GM19467 (cell line): ENCODE measurements at regions not wholly inside any gene's neighbourhood (a gene's known extent, or its start where the extent isn't known, plus 50 kb on each side); places are given as distances from the start of the nearest gene placed in this dataset.
"Not testable (repeated sequence)": the region's sequence is repeated elsewhere in the genome, so short reads cannot be mapped to it uniquely, and the experiment has no call there.

Source experiments
- ATAC-seq: cut with Tn5 transposase; IDR thresholded peaks from one replicate; pipeline ENCODE4 v1.9.1; 2021; ENCODE audit warnings: mild to moderate bottlenecking, moderate library complexity; ENCODE audit not compliant: unreplicated experiment

DNA sequence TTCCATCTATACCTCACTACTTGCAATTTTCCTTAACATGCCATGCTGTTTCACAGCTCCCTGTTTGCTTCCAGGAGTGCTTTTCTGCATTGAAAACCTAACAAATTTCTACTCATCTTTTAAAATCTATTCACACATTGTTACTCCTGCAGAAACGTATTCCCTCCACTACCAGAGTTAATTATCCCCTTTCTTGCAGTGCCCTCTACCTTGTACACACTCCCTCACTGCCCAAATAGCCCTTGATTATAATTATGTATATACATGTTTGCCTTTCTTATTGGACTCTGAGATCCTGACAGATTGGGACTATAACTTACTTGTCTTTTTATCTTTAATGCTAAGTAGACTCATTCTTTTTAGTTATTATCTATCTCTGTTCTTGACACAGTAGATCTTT lies 325.0 kb downstream of the OXSM start:
- ATAC-seq = no peak

DNA sequence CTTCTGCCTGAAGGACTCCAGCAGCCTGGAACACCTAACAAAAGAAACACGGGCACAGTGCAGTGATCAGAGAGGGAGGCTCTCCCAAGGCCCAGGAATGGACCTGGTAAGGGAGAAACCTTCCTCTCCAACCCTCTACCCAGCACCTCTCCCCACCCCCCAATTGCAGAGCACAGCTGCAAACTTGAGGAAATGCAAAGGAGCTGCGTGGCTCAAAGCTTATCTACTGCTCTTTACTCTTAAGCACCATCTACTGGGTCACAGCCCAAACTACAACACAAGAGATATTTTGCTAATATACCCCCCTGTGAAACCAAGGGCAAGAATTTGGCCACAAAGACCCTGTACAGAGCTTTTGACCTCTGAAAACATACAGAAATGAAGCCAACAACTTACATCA lies 328.3 kb downstream of the OXSM start:
- ATAC-seq = no peak

DNA sequence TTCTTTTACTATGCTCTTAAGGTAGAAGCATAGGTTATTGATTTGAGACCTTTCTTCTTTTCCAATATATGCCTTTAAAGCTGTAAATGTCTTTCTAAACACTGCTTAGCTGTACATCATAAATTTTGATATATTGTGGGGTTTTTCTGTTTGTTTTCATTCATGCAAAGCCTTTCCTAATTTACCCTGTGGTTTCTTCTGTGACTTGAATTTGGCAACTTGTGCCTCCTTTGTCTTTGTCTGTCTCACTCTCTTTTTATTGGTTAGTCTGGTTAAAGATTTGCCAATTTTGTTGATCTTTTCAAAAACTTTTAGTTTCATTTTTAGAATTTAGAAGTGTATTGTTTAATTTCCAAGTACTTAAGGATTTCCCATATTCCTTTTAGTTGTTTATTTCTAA lies 343.1 kb downstream of the OXSM start:
- ATAC-seq = no peak

DNA sequence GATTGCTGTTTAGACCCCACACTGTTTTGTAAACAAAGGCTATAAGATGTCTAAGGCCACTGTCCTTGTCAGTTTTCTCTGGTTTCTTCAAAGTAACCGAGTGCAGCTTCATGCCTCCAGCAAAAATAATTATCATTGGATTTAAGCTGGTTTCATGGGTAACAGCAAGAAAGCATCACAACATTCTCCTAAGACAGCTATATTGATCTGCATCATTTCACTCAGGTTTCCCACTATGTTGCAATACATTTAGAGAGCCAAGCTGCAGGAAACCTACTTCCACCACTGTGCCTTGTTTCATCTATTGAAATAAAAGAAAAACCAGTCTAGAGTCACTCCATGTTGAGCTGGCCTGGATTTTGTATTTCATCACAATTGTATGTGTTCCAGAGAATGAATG lies 351.4 kb downstream of the OXSM start:
- ATAC-seq = no peak

DNA sequence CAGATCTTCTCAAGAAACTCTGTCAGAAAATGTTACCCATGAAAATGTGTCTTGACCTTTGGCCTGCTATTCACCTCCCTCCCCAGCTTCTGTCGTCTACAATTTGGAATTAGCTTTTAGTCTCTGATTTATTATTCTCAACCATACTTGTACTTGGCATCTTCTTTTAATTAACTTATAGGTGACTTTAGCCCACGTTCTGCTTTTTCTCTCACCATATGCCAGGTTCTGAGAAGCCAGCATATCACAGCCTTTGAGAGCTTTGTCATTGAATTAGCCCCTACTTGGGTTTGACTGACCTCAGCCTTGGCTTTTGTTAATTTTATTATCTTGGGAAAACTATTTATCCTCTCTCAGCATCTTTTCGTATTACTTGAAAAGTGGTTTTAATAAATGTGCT lies 355.9 kb downstream of the OXSM start:
- ATAC-seq = no peak

DNA sequence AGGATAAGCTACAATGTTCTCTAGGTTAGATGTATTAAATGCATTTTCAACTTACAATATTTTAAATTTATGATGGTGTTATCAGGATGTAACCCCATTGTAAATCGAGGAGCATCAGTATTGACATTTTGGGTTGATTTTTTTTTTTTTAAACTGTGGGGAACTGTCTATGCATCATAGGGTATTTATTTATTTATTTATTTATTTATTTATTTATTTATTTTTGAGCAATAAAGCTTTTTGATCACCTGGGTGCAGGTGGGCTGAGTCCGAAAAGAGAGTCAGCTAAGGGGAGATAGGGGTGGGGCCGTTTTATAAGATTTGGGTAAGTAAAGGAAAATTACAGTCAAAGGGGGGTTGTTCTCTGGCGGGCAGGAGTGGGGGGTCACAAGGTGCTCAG lies 367.5 kb downstream of the OXSM start:
- ATAC-seq = not testable (repeated sequence)

DNA sequence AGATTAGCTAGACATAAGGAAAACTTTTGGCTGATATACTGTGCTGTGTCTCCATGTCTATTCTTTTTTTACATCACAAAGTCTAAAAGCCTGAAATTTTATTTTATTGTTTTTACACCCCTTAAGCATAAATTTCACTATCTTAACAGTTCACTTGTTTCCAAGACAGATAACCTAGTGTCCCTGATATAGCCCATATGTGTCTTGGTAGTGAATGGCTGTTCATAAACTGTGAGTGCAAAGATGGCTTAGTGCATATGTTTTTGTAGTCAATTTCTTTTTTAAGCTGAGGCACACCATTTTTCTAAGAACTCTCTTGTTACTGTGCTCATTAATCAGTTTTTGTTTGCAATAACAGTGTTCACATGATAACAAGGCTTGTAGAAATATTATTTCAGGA lies 381.1 kb downstream of the OXSM start:
- ATAC-seq = no peak

DNA sequence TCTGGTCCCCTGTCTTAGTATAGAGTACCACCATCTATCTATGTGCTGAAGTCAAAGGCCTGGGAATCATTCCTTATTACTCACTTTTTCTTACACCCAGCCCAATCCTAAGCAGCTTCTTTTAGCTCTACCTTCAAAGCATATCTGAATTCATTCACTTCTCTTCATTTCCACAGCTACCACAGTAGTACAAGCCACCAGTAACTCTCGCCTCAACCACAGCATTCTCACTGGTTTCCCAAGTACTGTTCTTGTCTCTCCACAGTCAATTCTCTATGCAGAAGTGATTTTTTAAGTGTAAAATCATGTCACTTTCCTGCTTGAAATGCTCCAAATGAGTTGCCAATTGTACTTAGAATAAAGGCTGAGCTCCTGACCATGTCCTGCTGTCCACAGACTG lies 401.7 kb downstream of the OXSM start:
- ATAC-seq = no peak

DNA sequence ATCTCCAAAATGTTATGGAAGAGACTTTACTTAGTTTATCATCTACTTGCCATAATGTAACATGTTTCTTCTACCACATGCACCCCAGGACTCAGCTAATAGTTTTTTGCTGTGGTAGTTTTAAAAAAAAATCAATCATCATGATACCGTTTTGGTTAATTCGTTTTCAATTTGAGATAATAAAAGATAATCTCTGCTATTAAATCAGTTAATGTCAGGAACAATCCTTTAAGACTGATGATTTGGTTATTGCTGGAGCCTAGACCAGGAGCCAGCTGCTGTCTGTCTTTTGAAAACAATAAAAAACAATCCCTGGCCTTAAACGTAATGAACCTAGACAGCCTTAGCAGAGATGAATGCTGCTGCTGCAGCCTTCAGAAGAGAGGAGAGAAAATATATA lies 403.7 kb downstream of the OXSM start:
- no peak for ATAC-seq

DNA sequence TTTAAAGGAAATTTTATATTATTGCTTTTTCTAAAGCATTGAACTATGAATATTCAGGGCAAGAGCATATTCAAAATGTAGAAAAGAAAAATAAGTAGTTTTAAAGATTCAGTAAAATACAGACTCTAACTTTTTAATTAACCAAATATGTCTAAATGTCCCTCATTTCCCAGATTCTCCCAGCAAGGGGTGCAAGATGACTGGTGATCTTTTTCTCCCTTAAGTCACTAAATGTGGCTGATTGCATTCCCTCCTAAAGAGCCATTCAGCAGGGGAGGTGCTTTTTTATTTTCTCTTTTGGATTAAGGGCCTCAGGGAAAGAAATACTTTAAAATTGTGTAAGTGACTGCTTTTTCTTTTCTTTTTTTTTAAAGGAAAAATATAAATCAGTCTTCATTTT lies 406.9 kb downstream of the OXSM start:
- no peak for ATAC-seq

DNA sequence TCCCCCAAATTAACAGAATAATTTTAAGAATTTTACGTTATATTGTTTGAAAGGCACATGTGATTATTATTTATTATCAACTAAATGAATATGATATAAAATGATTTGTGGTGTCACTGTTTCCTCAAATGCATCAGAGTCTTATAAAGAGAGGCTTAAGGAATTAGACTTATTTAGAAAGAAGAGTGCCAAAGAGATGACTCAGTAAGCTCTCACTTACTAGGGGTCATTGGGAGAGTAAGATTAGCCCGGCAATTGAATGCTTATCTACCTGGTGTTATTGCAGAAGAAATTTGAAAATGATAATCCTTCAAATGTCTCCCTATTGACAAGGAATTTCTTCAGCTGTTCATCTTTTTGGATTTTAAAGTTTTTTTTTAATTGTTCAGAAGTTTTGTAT lies 408.7 kb downstream of the OXSM start:
- ATAC-seq = no peak

DNA sequence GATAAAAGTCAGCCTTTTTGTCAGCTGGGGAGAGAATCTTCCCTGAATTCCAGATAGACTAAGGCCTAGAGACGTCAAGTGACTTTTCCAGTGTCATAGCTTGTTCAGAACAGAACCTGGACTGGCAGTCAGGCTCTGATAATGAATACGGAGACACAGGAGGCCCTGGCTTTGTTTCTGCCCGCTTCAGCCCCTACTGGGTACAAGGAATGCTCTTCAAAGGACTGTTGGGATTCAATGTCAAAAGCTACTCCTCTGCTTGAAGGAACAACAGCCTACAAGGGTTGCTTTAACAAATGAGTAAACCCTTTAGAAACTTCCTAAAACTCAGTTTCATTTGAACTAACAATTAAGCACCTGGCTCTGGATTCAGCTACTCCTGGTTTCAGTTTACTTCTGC lies 412.3 kb downstream of the OXSM start:
- no peak for ATAC-seq

DNA sequence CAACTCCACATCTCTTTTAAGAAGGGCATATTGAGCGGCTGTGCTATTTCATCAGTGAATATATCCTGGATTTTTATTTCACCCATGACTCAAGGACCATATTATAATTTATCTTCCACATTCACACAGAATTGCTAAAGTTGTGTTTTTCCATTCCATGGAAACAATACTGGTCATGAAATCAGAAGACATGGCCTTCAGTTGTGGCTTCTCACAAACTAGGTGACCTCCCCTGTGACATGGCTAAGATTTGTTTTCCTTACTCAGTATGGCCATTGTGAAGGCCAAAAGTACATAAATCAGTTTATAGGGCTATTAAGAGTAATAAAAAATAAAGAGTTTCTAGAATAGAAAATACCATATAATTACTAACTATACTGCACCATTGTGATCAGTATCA lies 415.6 kb downstream of the OXSM start:
- ATAC-seq = no peak

DNA sequence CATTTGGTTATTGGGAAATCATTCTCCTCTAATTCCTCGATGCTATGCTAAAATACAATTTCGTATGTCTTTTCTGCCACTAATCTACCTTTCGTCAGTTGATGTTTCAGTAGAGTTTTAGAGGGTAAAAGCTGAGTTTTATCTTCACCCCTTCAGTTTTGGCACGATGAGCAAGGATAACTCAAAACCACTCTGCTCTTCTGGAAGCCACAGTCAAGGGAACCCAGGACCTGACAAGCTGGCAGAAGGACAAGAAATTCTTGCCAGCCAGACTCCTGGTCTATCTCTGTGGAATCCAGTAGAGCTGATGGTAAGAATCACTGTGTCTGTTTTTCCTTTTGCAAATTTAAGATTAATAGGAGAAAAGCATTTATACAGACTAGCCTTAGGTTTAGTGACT lies 414.4 kb upstream of the LRRC3B start:
- no peak for ATAC-seq

DNA sequence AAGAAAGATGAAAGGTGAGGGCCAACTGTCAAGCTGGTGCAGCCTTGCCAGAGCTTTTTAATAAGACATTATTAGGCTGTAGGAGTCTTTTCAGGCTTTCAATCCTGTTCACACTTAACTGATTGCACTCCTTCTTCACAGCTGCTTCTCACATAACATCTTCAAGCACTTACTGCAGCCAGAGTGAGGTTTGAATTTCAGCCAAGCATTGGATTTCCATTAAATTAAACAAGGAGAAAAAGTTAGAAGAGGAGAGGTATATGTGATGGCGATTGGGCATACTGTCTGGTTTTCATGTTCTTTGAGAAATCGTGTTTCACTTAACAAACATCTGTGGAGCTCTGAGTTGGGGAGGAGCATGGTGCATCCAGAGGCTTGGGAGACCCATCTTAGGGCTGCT lies 392.8 kb upstream of the LRRC3B start:
- no peak for ATAC-seq

DNA sequence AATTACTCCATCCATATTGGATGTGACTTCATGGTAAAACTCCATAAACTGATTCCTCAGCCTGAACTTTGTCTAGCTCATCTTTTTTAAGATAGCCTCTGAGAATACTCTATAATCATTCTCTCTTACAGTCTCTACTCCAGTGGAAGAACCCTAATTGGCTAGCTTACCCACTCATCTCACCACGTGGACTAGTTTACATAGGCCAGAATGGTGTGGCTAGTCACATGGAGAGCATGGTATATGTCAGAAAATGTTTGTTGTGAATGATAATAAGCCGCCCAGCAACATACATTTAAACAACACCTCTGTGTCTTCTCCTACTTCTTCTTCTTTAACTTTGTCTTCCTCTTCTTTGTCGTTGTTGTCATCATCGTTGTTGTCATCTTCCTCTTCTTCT lies 389.2 kb upstream of the LRRC3B start:
- ATAC-seq = no peak

DNA sequence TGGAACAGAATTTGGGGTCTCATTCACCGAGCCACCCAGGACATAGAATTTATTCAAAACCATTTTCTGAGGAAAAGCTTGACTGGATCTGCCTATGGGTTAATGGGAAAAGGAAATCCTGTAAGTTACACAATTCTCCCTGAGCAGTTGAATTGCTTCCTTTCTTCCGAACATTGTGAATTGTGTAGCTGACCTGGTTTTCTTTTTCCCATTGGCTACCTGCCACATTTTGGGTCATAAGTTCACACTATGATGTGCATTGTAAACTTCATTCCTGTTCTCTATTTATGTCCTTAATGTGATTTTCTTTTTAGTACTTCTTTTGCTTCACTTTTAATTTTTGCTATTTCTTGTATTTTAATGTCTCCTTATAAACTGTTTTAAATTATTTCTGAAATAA lies 386.0 kb upstream of the LRRC3B start:
- no peak for ATAC-seq

DNA sequence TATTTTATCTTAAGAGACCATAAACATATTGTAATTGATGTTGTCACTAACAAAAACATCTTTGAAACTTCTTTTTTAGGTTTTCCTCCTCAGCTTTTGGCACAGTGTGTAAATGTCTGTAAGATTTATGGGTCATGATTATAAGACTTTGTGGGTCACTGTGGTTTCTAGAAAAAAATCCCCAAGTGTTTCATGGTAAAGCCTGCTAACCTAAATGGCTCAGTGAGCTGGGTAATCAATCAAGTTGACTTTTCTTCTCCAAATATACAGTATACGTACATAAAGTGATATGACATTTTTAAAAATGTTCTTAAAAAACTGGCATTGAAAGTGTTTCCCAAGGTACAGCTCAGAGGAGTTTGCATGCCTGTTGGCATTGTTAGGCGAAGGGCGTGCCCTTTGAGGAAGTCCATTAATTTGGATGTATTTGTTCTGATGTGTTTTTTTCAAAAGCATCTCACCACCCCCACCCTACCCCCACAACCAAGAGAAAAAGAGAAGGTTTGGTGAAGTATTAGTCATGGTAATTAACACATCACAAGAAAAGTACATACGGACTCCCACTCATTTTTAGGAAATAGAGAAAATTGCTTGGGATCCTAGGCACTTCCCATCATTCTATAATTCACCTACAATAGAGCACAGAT lies 385.4 kb upstream of the LRRC3B start:
- ATAC-seq = no peak

DNA sequence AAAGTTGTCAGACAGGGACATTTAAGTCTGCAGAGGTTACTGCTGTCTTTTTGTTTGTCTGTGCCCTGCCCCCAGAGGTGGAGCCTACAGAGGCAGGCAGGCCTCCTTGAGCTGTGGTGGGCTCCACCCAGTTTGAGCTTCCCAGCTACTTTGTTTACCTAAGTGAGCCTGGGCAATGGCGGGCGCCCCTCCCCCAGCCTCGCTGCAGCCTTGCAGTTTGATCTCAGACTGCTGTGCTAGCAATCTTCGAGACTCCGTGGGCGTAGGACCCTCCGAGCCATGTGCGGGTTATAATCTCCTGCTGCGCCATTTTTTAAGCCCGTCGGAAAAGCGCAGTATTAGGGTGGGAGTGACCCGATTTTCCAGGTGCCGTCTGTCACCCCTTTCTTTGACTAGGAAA lies 378.0 kb upstream of the LRRC3B start:
- ATAC-seq = not testable (repeated sequence)

DNA sequence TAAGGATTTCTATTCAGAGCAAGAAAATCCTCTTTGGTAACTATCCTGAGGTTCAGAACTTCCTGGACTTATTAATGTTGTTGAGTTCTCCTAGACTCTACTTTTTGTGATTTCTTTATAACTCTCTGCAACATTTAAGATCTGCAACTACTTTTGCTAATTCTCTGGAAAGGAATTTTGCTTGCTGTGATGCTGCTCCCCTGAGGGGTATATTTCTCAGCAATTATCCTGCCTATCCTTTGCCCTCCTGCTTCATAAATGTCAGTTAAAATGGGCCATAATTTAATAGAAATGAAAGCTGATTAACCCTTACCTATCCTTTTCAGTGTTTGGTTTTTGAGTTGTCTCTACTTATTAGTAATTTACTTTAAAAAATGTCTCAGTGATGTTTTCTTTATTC lies 377.3 kb upstream of the LRRC3B start:
- no peak for ATAC-seq

DNA sequence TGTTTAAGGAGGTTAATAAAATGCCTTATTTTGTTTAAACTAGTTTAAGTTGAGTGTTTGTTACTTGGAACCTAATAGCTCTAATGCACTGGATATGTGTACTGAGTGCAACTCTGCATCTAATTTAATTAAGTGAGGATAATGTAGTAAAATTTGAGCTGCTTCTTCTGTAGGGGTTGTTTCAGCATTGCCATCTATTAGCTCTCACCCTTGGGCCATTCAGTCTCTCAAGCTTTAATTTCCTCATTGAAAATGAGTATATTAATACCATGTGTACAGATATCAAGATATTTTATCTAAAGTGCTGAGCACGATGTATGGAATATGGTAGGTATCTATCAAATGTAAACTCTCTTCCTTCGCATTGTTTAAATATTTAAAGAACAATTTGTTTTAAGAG lies 375.7 kb upstream of the LRRC3B start:
- no peak for ATAC-seq

DNA sequence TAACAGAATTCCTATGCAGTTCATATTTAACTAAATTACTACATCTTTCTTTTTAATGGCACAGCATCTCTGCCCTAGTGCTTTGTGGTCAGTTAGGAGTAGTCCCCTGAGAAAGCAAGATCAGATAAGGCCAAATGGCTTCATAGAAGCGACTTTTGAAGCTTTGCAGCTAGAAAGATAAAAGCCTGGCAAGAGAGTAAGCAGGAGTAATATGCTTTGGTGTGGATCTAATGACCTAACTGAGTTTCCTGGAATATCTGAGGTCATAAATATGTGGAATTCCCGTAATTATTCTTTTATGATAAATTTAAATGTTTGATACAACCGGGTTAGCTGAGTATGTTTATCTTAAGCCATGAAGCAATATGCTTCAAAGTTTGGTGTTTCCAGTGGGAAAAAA lies 374.9 kb upstream of the LRRC3B start:
- ATAC-seq = no peak

DNA sequence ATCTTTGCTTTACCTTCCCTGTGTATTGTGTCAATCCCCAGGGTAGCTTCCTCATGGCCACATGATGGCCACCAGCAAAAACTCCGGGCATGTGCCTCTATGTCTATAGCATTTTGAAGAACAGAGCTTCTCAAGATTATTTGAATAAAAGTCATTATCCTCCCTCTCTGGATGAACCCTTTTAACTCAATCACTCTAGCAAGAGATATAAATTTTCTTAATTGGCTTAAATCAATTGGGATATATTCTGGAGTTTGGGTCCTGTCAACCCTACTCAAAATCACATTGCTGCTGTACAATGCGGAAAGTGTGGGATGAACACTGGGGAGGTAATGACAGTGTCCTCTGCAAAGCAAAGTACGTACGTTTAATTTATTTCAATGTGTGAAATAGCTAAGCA lies 370.6 kb upstream of the LRRC3B start:
- no peak for ATAC-seq

DNA sequence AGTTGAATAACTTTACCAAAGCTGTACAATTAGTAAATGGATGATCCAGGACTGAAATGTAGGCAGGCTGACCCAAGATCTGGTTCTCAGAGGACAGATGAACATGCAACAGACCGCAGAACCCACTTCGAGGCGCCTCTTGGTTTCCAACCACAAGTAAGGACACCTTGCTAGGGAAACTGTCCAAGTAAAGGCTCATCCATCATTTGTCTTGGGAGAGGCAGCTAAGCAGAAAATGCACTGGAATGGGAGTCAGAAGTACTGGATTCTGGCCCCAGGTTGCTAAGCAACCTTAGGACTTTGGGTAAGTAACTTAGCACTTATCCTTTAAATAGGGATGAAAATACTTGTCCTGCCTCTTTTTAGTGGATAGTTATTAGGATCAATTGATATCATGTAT lies 366.3 kb upstream of the LRRC3B start:
- ATAC-seq = no peak
